Activated CD8-positive, alpha-beta T cell treated with anti-CD3 and anti-CD28 coated beads for 36 hours (primary cell): ENCODE measurements at regions not wholly inside any gene's neighbourhood (a gene's known extent, or its start where the extent isn't known, plus 50 kb on each side); places are given as distances from the start of the nearest gene placed in this dataset.

Source experiments
- ATAC-seq: fragments of 200-7000 bp; cut with Tn5 transposase; one replicate; pipeline ENCODE4 v1.10.0; 2021; ENCODE audit warnings: mild to moderate bottlenecking, moderate library complexity
- CTCF ChIA-PET: fragments of 350-600 bp; sonication (Branson Sonifier 250); formaldehyde crosslinking; loops from one replicate; lab custom pipeline; 2021; ENCODE audit warnings: antibody characterized with exemption; lab: Charles Lee
- POLR2A ChIA-PET: fragments of 350-600 bp; sonication (Branson Sonifier 250); formaldehyde crosslinking; loops from one replicate; lab custom pipeline; 2021; ENCODE audit warnings: antibody characterized with exemption; lab: Charles Lee
- DNase-seq: peaks from one replicate; pipeline ENCODE4 v3.0.0-alpha.2; 2020
- H3K27ac Mint-ChIP-seq: one replicate; pipeline ENCODE4 v1.8.0; 2021; ENCODE audit warnings: mild to moderate bottlenecking, mixed read lengths
- H3K27me3 Mint-ChIP-seq: one replicate; pipeline ENCODE4 v1.8.0; 2021; ENCODE audit warnings: mixed read lengths
- H3K36me3 Mint-ChIP-seq: one replicate; pipeline ENCODE4 v1.8.0; 2021; ENCODE audit warnings: low read depth, mixed read lengths
- H3K4me1 Mint-ChIP-seq: one replicate; pipeline ENCODE4 v1.8.0; 2021; ENCODE audit warnings: low read depth, mixed read lengths
- H3K4me3 Mint-ChIP-seq: one replicate; pipeline ENCODE4 v1.8.0; 2021; ENCODE audit warnings: mild to moderate bottlenecking, moderate library complexity, mixed read lengths
- H3K9me3 Mint-ChIP-seq: one replicate; pipeline ENCODE4 v1.8.0; 2021; ENCODE audit warnings: mixed read lengths
- CTCF ChIP-seq: fragments of 200-600 bp; IDR thresholded peaks from one replicate; pipeline ENCODE4 v1.8.0; 2022; ENCODE audit warnings: antibody characterized with exemption, mild to moderate bottlenecking
- intact Hi-C: fragments of 100-400 bp; cut with micrococcal nuclease; formaldehyde crosslinking; loops from one replicate; pipeline ENCODE4 v1.10.0; 2022

- ATAC-seq (no peak), DNase-seq (no peak)
- H3K27ac Mint-ChIP-seq: no peak overlapping the region
- ChIA-PET POLR2A (interaction anchor here (0.5 kb wide), 1 partner anchor 99 kb away, joined by 3 read pairs; no protein-coding TSS in a partner anchor), CTCF (no interaction called here)
- TF ChIP-seq CTCF: no peak
- H3K4me1 Mint-ChIP-seq: no peaks in the 10 kb centered on the region
- no peaks in the 10 kb centered on the region for H3K36me3 Mint-ChIP-seq
- intact Hi-C loops: no loop called here
- no peak overlapping the region for H3K4me3 Mint-ChIP-seq
- peaks cover 17% of the 10 kb centered on the region for H3K27me3 Mint-ChIP-seq
- no peaks in the 10 kb centered on the region for H3K9me3 Mint-ChIP-seq
Measured at GRCh38 chr12:132379996-132380395, 50.6 kb upstream of the GALNT9 start.

GRCh38 chr12:132379576-132379975 lies 50.2 kb upstream of the GALNT9 start:
- ChIA-PET CTCF (no interaction called here), POLR2A (interaction anchor here (0.5 kb wide), 1 partner anchor 100 kb away, joined by 3 read pairs; no protein-coding TSS in a partner anchor)
- no peak overlapping the region for H3K4me3 Mint-ChIP-seq
- TF ChIP-seq CTCF: no peak
- no peak overlapping the region for H3K27ac Mint-ChIP-seq
- intact Hi-C loops: no loop called here
- no peak for ATAC-seq
- no peaks in the 10 kb centered on the region for H3K4me1 Mint-ChIP-seq
- H3K27me3 Mint-ChIP-seq: peaks cover 20% of the 10 kb centered on the region
- no peak for DNase-seq
- no peaks in the 10 kb centered on the region for H3K9me3 Mint-ChIP-seq
- no peaks in the 10 kb centered on the region for H3K36me3 Mint-ChIP-seq
